Stimulated activated CD8-positive, alpha-beta memory T cell treated with anti-CD3 and anti-CD28 coated beads, Interleukin-7, amount 100 ng/mL, for 48 hours (primary cell): ENCODE measurements at regions not wholly inside any gene's neighbourhood (a gene's known extent, or its start where the extent isn't known, plus 50 kb on each side); places are given as distances from the start of the nearest gene placed in this dataset.
"Not testable (repeated sequence)": the region's sequence is repeated elsewhere in the genome, so short reads cannot be mapped to it uniquely, and the experiment has no call there.

Experiments used
- DNase-seq, 2 donors: peaks; one replicate each; pipeline ENCODE4 v3.0.0-alpha.2; 2020; ENCODE audit warnings: low read depth in 1 of 2; ENCODE audit errors: extremely low read depth in 1 of 2

DNA sequence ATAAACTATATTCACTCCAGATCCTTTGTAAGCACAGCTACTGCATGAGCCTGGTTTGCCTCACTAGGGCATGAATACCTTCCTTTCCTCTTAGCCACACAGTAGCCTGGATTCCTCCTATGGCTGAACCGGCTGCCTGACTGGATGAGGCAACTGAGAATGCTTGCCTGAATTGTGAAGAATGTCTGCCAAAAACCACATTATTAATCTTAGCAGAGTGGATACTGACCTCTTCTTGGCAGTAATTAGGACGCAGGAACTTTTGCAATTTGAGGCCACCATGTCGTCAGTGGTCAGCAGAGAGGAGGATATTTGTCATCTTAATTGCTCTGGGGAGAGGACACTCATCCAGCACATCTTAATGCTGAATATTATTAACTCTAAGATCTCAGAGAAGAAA lies 651.8 kb upstream of the GOT2 start:
- no peak for DNase-seq

DNA sequence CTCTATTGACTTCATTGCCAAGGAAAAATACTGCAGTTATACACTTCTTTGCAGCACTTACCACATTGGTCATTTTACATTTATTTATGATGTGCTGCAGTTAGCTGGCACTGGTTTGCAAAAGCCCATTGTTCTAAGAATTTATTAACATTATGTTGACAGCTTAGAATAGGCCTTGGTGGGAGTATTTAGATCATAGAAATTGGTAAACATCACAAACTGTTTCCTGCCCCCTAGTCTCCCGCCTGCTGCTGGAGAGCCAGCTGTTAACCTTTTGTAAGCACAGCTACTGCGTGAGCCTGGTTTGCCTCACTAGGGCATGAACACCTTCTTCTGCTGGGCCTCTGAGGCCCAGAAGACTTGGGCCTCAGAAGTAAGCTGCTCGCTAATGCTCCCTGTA lies 651.4 kb upstream of the GOT2 start:
- no peak for DNase-seq

- DNase-seq: no peak
Measured at GRCh38 chr16:59373632-59374031, 639.5 kb upstream of the GOT2 start.

DNA sequence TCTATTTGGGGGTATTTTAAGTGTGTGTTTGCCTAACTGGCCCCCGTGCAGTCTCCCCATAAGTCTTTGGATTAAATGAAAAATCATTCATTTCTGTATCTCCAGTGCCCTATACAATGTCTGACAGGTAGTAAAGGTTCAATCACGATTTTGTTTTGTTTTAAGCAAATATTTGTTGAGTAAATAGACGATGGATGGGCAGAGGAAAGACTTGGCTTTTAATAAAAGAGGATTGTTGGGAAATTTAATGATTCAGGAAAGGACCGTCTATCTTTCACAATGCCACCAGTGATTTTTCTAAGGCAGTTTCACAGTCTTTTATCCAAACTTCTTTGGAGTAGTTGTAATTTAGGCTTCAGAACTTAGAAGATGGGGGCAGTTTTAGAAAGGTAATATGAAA lies 636.6 kb upstream of the GOT2 start:
- no peak for DNase-seq

GRCh38 chr16:59369523-59369922 lies 635.4 kb upstream of the GOT2 start:
- DNase-seq: no peak

DNA sequence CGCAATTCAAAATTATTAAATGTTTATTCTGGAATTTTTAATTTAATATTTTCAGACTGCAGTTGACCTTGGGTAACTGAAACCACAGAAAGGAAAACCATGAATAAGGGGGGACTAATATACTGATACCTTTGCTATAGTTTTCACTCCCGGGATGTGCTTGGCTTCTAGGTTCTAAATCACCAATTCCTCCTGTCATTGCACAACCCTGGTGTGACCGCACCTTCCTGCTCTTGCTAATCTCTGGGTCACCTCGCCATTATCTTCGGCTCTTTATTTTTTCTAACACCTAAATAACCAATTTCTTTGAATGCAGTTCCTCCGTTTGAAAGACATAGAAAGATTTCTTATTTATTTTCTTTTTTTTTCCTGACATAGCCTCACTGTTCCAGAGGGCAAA lies 634.5 kb upstream of the GOT2 start:
- DNase-seq: no peak

GRCh38 chr16:59356709-59357108 lies 622.6 kb upstream of the GOT2 start:
- no peak for DNase-seq

DNA sequence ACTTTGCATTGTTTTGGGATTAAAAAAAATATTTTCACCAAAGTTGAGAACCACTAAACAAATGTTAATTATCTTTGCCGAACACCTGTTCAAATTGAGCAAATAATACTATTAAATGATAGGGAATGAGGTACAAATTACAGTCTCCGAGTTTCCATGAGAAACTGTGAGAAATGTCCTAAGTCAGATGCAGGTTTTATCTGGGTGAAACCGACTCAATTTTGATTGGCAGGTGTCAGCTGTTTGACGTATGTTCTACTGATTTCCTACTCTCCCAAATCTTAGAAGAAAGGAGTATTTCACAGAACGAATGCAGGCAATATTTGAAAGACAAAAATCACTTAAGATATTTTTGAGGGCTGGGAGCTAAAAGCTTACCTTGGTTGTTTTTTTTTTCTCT lies 622.0 kb upstream of the GOT2 start:
- DNase-seq: no peak

DNA sequence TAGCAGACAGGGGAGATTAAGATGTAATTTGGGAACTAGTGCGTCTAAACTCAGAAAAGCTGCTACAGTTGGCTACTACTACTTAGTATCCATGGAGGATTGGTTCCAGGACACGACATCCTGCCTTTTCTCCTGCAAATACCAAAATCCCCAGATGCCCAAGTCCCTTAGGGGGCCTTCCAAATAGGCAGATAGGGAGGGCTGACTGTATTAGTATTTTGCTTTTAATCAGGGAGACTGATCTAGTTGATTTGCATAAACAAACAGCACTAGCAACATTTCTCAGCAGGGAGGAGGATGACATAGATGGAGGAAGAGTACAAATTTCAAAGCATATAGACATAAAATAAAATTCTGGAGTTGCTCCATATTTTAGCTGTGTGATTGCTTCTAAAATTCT lies 621.6 kb upstream of the GOT2 start:
- no peak for DNase-seq

DNA sequence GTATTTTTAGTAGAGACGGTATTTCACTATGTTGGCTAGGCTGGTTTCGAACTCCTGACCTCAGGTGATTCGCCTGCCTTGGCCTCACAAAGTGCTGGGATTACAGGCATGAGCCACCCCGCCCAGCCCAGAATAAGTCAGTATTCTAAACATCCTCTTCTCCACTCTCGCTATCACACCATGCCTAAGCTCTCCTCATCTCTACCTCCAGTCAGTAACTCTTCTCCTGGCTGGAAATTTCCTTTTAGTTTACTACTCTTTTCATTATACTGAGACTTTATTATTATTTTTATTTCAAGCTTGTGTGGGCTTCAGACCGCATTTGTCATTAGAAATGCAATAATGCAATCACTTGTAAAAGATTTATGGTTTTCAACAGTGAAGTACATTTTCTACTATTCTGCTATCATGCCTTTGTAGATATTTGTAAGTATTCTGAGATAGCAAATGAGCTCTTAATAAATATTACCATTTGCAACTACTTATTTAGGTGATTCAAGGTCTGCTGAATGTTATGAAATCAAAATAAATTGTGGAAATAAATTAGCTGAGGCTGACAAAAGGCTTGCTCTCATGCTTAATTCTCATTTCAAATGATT lies 617.3 kb upstream of the GOT2 start:
- DNase-seq: no peak

DNA sequence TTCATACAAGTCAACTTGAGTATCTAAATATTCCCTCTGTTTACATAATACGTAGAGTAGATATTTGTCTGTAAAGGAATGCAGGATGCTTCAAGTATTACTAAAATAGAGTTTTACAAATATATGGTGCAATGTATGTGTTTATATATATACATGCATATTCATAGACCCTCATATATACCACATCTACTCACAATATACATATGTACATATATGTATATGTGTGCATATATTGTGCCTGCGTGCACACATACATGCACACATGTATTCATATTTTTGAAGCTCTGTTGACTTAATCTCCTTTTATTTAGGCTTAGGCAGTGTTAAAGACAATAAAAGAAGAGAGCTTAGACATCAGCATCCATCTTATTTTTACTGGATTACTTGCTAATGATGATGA lies 616.6 kb upstream of the GOT2 start:
- DNase-seq: no peak

GRCh38 chr16:59342669-59343068 lies 608.6 kb upstream of the GOT2 start:
- no peak for DNase-seq

GRCh38 chr16:59341368-59341767 lies 607.3 kb upstream of the GOT2 start:
- no peak for DNase-seq

DNA sequence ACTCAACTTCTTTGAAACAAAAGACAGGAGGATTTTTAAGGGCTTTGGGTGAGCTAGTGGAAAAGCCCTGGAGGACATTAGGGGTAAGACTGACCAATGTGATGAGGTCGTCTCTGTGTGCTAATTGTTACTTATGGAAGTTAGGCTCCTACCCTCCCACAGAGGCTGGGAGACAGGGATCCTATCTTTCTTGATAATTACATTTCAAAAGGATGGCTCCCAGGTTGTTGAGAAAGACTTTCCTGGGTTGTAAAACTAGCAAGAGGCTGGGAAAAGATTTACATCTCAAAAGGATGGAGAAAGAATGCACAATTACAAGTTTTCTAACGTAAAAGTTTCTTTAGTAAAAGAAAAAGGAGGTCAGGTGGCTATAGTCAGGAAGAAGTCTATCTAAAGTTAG lies 605.8 kb upstream of the GOT2 start:
- no peak for DNase-seq

DNA sequence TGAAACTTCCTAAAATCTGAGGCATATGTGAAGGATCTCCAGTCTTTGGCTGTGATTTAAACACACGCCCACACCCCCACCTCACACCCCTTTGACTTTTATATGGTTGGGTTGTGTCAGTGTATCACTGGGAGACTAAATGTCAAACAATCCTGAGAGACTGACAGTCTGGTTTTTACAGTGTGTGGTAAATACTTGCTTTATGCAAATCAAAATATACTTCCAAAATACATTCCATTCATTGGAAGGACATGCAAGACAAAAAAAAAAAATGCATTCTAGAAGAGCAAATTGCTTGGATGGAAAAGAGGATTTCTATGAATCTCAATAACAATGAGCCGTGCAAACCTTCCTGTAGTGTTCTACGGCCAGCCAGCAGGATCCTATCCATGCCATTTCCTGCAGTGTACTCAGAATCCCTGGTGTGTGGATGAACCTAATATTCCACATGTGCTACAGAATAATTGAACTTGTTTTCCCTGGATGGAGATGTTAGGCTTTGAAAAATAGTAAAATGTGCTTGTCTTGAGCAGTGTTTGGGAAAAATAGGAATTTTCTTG lies 602.1 kb upstream of the GOT2 start:
- DNase-seq: no peak

- not testable (repeated sequence) for DNase-seq
Measured at GRCh38 chr16:59331708-59332107, 597.6 kb upstream of the GOT2 start.

DNA sequence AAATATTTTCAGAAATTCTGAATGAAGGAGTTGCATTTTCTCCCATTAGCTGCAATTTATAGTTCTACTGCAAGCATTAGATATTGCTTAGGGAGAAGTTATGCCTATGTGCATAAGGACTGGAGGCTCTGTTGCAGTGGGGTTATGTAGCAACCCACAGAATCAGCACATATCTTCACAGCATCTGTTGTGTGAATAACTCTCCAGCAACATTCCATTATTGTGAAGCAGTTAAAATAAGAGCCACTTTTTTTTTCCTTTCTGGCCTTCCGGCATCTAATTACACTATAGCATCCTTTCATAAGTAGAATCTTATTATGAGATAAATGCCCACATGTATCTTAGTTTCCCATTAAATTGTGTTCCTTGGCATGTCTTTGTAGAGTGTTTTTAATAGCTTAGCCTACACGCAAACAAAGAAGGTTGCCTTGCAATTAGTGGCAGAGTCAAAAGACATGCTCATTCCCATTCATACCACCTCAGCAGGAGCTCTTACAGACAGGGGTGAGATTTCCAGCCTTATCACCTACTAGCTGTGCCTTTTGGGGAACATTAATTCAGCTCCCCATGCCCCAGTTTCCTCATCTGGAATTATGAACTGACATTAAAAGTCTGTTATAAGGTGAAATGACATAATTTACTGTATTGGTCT lies 596.0 kb upstream of the GOT2 start:
- no peak for DNase-seq

DNA sequence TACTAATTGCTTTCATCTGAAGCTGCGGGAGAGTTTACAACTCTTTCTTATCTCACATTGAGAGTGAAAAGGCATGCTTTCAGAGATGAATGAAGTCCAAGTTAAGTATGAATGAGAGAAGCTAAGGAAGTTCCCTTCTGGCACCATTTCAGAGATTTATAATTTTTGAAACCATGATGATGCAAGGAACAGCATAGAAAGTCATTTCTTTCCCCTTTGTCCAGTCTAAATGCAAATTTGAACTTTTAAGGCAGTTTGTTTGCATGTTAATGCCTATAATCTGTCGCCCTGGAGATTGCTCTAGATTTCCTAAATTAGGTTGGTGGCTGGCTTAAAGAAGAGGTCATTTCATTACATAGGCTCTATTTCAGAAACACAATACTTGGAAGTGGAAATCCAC lies 594.8 kb upstream of the GOT2 start:
- DNase-seq: no peak

GRCh38 chr16:59327894-59328293 lies 593.8 kb upstream of the GOT2 start:
- DNase-seq: no peak

- no peak for DNase-seq
Measured at GRCh38 chr16:59326955-59327354, 592.8 kb upstream of the GOT2 start.

DNA sequence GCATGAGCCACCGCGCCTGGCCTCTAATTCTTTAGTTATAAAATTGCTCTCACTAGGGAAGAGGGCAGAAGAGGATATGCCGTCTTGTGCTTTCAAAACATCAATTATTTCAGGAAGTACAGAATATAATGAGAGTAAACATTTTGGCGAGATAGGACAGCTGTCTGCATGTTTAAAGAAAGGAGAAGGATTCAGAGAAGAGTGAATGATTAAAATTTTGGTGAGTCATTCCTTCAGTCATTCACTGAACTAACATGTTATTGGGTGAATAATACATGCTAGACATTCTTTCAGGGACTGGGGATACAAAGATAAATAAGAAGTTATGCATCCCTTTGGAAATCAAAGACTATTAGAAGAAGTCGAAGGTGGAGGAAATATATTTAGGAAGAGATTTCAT lies 590.3 kb upstream of the GOT2 start:
- DNase-seq: no peak

- DNase-seq: no peak
Measured at GRCh38 chr16:59320657-59321056, 586.5 kb upstream of the GOT2 start.

DNA sequence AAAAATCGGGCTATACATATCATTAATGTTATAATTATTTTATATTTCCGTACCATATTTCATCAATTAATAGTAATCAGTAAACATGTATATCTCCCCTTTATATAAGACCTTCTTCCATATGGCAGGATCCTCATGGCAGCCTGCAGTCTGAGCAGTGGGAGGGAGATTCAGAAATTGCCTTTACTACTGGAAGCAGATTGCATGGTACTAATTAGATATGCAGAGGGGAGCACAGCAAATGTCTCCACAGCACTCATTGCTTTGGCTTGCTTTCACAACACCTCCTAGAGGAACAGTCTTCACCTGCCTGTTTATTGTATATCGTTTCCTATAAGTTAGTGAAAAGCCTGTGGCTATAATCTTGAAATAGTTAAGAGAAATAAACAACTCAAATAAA lies 585.8 kb upstream of the GOT2 start:
- DNase-seq: no peak
